A549 (cell line): ENCODE measurements at regions not wholly inside any gene's neighbourhood (a gene's known extent, or its start where the extent isn't known, plus 50 kb on each side); places are given as distances from the start of the nearest gene placed in this dataset.

Experiments used
- ATAC-seq, 2 experiments: fragments of 200-7000 bp in 1 of 2; fragments of >200 bp in 1 of 2; cut with Nextera tagmentation in 1 of 2; cut with Tn5 transposase in 1 of 2; 3 replicates each; pipeline versions ENCODE4 v1.8.0 to v1.9.1; 2018 to 2020; ENCODE audit warnings: mild to moderate bottlenecking in 1 of 2, moderate library complexity in 1 of 2
- CTCF ChIA-PET: fragments of 300-600 bp; sonication (Branson Sonifier 250); formaldehyde crosslinking; extraction: SDS; loops from one replicate; lab custom pipeline; 2021; ENCODE audit warnings: antibody characterized with exemption, inconsistent platforms; lab: Yijun Ruan, JAX
- POLR2A ChIA-PET: fragments of 350-600 bp; formaldehyde crosslinking; extraction: SDS; loops from one replicate; lab custom pipeline; 2021; ENCODE audit warnings: antibody characterized with exemption, inconsistent platforms; lab: Yijun Ruan, JAX
- DNase-seq, 2 experiments: peaks; one replicate each; pipeline versions ENCODE4 v3.0.0 to v3.0.0-alpha.2; 2011 to 2016; ENCODE audit warnings: low read depth in 1 of 2, low spot score in 1 of 2
- FAIRE-seq: peaks from 2 replicates; lab custom pipeline; 2011; peaks lifted over from hg19 to GRCh38; lab: Jason Lieb, UNC
- H3K27ac ChIP-seq, 2 experiments: fragments of >200 bp; sonication (Bioruptor Twin); formaldehyde crosslinking; 3 replicates each; pipeline ENCODE4 v1.5.1; 2016 to 2017
- H3K4me1 ChIP-seq: fragments of >200 bp; sonication (Bioruptor Twin); formaldehyde crosslinking; 3 replicates; pipeline ENCODE4 v1.6.1; 2016
- H3K4me2 ChIP-seq: fragments of >200 bp; sonication (Bioruptor Twin); formaldehyde crosslinking; 3 replicates; pipeline ENCODE4 v1.6.1; 2016
- H3K4me3 ChIP-seq: fragments of >200 bp; sonication (Bioruptor Twin); formaldehyde crosslinking; 3 replicates; pipeline ENCODE4 v1.5.1; 2016
- H3K9me3 ChIP-seq: fragments of >200 bp; sonication (Bioruptor Twin); formaldehyde crosslinking; 3 replicates; pipeline ENCODE4 v1.6.1; 2016
- BHLHE40 ChIP-seq: IDR thresholded peaks from 2 replicates; pipeline ENCODE4 v1.6.1; 2012; ENCODE audit warnings: low read depth, low read length, inconsistent platforms
- CBX2 ChIP-seq: fragments of 200-600 bp; sonication (generic); IDR thresholded peaks from 2 replicates; pipeline ENCODE4 v1.6.1; 2016; ENCODE audit warnings: low read depth, mild to moderate bottlenecking, borderline replicate concordance
- CEBPB ChIP-seq, 2 experiments: fragments of >200 bp in 1 of 2; sonication (Bioruptor Twin) in 1 of 2; formaldehyde crosslinking in 1 of 2; IDR thresholded peaks; 2 replicates each; pipeline ENCODE4 v1.6.1; 2012 to 2016
- CTCF ChIP-seq: fragments of >200 bp; sonication (Bioruptor Twin); formaldehyde crosslinking; IDR thresholded peaks from 3 replicates; pipeline ENCODE4 v1.5.1; 2016
- EHMT2 ChIP-seq: fragments of 200-600 bp; sonication (generic); IDR thresholded peaks from 2 replicates; pipeline ENCODE4 v1.6.1; 2016; ENCODE audit warnings: antibody characterized with exemption, low read depth, mild to moderate bottlenecking, moderate library complexity
- FOSB ChIP-seq: fragments of 250-450 bp; sonication (Bioruptor Pico); IDR thresholded peaks from 2 replicates; pipeline ENCODE4 v1.5.0; 2020; ENCODE audit warnings: mild to moderate bottlenecking, moderate library complexity
- HDAC2 ChIP-seq: fragments of 200-600 bp; sonication (generic); IDR thresholded peaks from 2 replicates; pipeline ENCODE4 v1.6.1; 2016
- HOXB13 ChIP-seq: fragments of 250-450 bp; sonication (Bioruptor Pico); IDR thresholded peaks from 2 replicates; pipeline ENCODE4 v1.5.0; 2020; ENCODE audit warnings: low read depth, mild to moderate bottlenecking, moderate library complexity
- HOXB5 ChIP-seq: fragments of 250-450 bp; sonication (Bioruptor Pico); IDR thresholded peaks from 2 replicates; pipeline ENCODE4 v1.5.0; 2020; ENCODE audit warnings: mild to moderate bottlenecking, moderate library complexity
- JUNB ChIP-seq: fragments of >200 bp; sonication (Bioruptor Twin); formaldehyde crosslinking; IDR thresholded peaks from 2 replicates; pipeline ENCODE4 v1.6.1; 2016
- KDM1A ChIP-seq: fragments of 200-600 bp; sonication (generic); IDR thresholded peaks from 2 replicates; pipeline ENCODE4 v1.6.1; 2016; ENCODE audit warnings: low read depth, mild to moderate bottlenecking
- MAZ ChIP-seq: fragments of 150-350 bp; IDR thresholded peaks from 2 replicates; pipeline ENCODE4 v1.6.1; 2014; ENCODE audit warnings: antibody characterized with exemption, low read depth, low read length, borderline replicate concordance
- MYC ChIP-seq: IDR thresholded peaks from 2 replicates; pipeline ENCODE4 v1.6.1; 2012; ENCODE audit warnings: mild to moderate bottlenecking, inconsistent platforms, low read length, improper control_type of control experiment, borderline replicate concordance
- RAD21 ChIP-seq, 2 experiments: fragments of >200 bp in 1 of 2; sonication (Bioruptor Twin) in 1 of 2; formaldehyde crosslinking in 1 of 2; IDR thresholded peaks in 1 of 2; conservative IDR thresholded peaks in 1 of 2; 2 replicates in 1 of 2; 3 replicates in 1 of 2; pipeline ENCODE4 v1.6.1; 2012 to 2018; ENCODE audit warnings: inconsistent platforms in 1 of 2
- RARB ChIP-seq: fragments of 250-450 bp; sonication (Bioruptor Pico); IDR thresholded peaks from 2 replicates; pipeline ENCODE4 v1.8.0; 2021; ENCODE audit warnings: mild to moderate bottlenecking, moderate library complexity
- RNF2 ChIP-seq: fragments of 200-600 bp; sonication (generic); IDR thresholded peaks from 2 replicates; pipeline ENCODE4 v1.6.1; 2016; ENCODE audit warnings: low read depth, mild to moderate bottlenecking, antibody characterized with exemption, moderate library complexity, borderline replicate concordance
- SMC3 ChIP-seq: fragments of >200 bp; sonication (Bioruptor Twin); formaldehyde crosslinking; IDR thresholded peaks from 3 replicates; pipeline ENCODE4 v1.6.1; 2018; ENCODE audit warnings: inconsistent platforms
- SREBF2 ChIP-seq: fragments of 450-650 bp; IDR thresholded peaks from 2 replicates; pipeline ENCODE4 v1.6.1; 2014; ENCODE audit warnings: mild to moderate bottlenecking, moderate library complexity
- ZFP36 ChIP-seq: fragments of 450-650 bp; IDR thresholded peaks from 2 replicates; pipeline ENCODE4 v1.6.1; 2014; ENCODE audit warnings: borderline replicate concordance; ENCODE audit not compliant: partially characterized antibody
- WGBS: methylation state at CpG from one replicate; pipeline ENCODE4 v1.1.6; 2017; ENCODE audit errors: missing lambda C conversion rate; 5-methylcytosine and 5-hydroxymethylcytosine counted together
- TF ChIP-seq, protein P1 (sequence below): IDR thresholded peaks from 2 replicates; pipeline ENCODE4 v1.6.1; 2012
- TF ChIP-seq, protein P2 (sequence below): fragments of 250-450 bp; sonication (Bioruptor Pico); IDR thresholded peaks from 2 replicates; pipeline ENCODE4 v1.5.0; 2021; ENCODE audit warnings: mild to moderate bottlenecking, moderate library complexity, borderline replicate concordance

DNA sequence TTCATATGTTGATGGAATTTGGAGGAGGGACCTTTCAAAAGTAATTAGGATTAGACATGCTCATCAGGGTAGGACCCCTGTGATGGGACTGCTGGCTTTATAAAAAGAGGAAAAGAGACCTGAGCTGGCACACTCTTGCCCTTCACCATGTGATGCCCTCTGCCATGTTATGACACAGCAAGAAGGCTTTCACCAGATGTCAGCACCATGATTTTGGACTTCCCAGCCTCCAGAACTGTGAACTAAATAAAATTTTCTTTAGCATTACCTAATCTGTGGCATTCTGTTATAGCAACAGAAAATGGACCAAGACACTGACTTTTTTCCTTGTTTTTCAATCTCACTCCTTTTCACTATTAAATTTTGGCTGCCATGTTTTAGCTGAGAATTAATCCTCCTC, 105.0 kb upstream of the TMPO start:
- CTCF ChIA-PET: interaction anchor here (0.9 to 1.5 kb wide), 2 partner anchors 19 to 156 kb away, joined by 3 read pairs; no protein-coding TSS in a partner anchor
- TF ChIP-seq, protein P1, sequence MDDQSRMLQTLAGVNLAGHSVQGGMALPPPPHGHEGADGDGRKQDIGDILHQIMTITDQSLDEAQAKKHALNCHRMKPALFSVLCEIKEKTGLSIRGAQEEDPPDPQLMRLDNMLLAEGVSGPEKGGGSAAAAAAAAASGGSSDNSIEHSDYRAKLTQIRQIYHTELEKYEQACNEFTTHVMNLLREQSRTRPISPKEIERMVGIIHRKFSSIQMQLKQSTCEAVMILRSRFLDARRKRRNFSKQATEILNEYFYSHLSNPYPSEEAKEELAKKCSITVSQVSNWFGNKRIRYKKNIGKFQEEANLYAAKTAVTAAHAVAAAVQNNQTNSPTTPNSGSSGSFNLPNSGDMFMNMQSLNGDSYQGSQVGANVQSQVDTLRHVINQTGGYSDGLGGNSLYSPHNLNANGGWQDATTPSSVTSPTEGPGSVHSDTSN: no peak
- TF ChIP-seq MYC: no peak
- no peak for TF ChIP-seq HOXB5
- no peak for TF ChIP-seq MAZ
- TF ChIP-seq HOXB13 (CRISPR knock-in tag): no peak
- no peak for TF ChIP-seq CBX2
- TF ChIP-seq RNF2: no peak
- TF ChIP-seq FOSB: no peak
- TF ChIP-seq SREBF2: no peak
- TF ChIP-seq RAD21 (conservative IDR thresholded peaks at IDR 0.05 in 1 of 2, IDR thresholded peaks at IDR 0.05 in 1 of 2): no peak
- no peak for TF ChIP-seq EHMT2
- no peak for TF ChIP-seq ZFP36
- no peak for TF ChIP-seq KDM1A
- no peak for TF ChIP-seq CEBPB (IDR thresholded peaks at IDR 0.05)
- Histone ChIP-seq H3K4me1 (no peaks in the 10 kb centered on the region), H3K4me2 (no peak overlapping the region), H3K27ac (no peak overlapping the region), H3K9me3 (peaks cover 23% of the 10 kb centered on the region), H3K4me3 (no peak overlapping the region)
- POLR2A ChIA-PET: no interaction called here
- DNase-seq (no peak), ATAC-seq (no peak), FAIRE-seq (no peak)

DNA sequence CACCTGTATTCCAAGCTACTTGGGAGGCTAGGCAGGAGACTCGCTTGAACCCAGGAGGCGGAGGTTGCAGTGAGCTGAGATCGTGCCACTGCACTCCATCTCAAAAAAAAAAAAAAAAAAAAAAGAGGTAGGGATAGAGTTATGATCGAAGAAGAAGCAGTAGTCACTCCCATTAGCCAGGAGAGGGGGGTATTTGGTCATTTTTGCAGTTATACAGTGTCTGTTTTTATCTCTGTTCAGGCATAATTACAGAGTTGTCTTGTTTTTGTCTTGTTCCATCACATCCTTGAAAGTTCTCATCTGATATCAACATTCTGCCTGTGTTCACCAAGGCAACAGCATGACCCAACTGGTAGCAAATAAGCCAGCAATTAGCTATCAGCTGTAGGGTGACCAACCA, 98.5 kb upstream of the TMPO start:
- peak; percentile 67 to 75; a peak in 4 of 6 replicates for ATAC-seq
- H3K4me2 ChIP-seq: peak overlapping the region; percentile 35; the same call in 2 of the 3 replicates
- 41% methylated on average over 4 of the region's 4 CpGs for WGBS
- H3K4me3 ChIP-seq: no peak overlapping the region
- CTCF ChIA-PET: interaction anchor here (0.6 to 5.0 kb wide), 36 partner anchors 9 to 1825 kb away, joined by 3 to 26 read pairs (median 5); partner anchors contain the start of gene TMPO
- FAIRE-seq: no peak
- no peaks in the 10 kb centered on the region for H3K9me3 ChIP-seq
- H3K4me1 ChIP-seq: peaks cover 31% of the 10 kb centered on the region
- peak overlapping the region; percentile 4 to 76; a peak in 3 of 6 replicates for H3K27ac ChIP-seq
- TF ChIP-seq RARB (CRISPR knock-in tag) (no peak), RAD21 (conservative IDR thresholded peaks at IDR 0.05 in 1 of 2, IDR thresholded peaks at IDR 0.05 in 1 of 2) (peak; percentile 66 to 72), SMC3 (peak; percentile 46), CTCF (peak; percentile 58), HDAC2 (no peak)
- POLR2A ChIA-PET: interaction anchor here (0.6 to 0.7 kb wide), 3 partner anchors 67 to 267 kb away, joined by 4 to 7 read pairs (median 5); partner anchors contain the start of gene TMPO
- peak; percentile 40 to 65 for DNase-seq

GRCh38 chr12:98417266-98417665, 98.1 kb upstream of the TMPO start:
- FAIRE-seq (no peak), DNase-seq (no peak), ATAC-seq (no peak)
- peak overlapping the region; percentile 4 to 76; a peak in 3 of 6 replicates for H3K27ac ChIP-seq
- H3K4me3 ChIP-seq: no peak overlapping the region
- peak overlapping the region; percentile 35; the same call in 2 of the 3 replicates for H3K4me2 ChIP-seq
- no peaks in the 10 kb centered on the region for H3K9me3 ChIP-seq
- CTCF ChIA-PET: interaction anchor here (0.6 to 5.0 kb wide), 33 partner anchors 9 to 1433 kb away, joined by 3 to 26 read pairs (median 5); partner anchors contain the start of gene TMPO
- POLR2A ChIA-PET: interaction anchor here (1.8 kb wide), 1 partner anchor 99 kb away, joined by 5 read pairs; the partner anchor contains the start of gene TMPO
- WGBS: 95% methylated on average over 2 of the region's 2 CpGs
- H3K4me1 ChIP-seq: peaks cover 31% of the 10 kb centered on the region
- TF ChIP-seq RARB (CRISPR knock-in tag) (no peak), JUNB (no peak), RNF2 (no peak), SREBF2 (no peak), BHLHE40 (no peak)
- TF ChIP-seq, protein P2, sequence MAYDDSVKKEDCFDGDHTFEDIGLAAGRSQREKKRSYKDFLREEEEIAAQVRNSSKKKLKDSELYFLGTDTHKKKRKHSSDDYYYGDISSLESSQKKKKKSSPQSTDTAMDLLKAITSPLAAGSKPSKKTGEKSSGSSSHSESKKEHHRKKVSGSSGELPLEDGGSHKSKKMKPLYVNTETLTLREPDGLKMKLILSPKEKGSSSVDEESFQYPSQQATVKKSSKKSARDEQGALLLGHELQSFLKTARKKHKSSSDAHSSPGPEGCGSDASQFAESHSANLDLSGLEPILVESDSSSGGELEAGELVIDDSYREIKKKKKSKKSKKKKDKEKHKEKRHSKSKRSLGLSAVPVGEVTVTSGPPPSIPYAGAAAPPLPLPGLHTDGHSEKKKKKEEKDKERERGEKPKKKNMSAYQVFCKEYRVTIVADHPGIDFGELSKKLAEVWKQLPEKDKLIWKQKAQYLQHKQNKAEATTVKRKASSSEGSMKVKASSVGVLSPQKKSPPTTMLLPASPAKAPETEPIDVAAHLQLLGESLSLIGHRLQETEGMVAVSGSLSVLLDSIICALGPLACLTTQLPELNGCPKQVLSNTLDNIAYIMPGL (CRISPR knock-in tag): no peak
